ENCODE measurements at regions not wholly inside any gene's neighbourhood (a gene's known extent, or its start where the extent isn't known, plus 50 kb on each side); places are given as distances from the start of the nearest gene placed in this dataset.

- DNase-seq = no peak
Observed at GRCh38 chr4:14865031-14865366, 137.3 kb upstream of the CPEB2 start.

GRCh38 chr4:14865804-14866203 lies 136.5 kb upstream of the CPEB2 start:
- no peak for DNase-seq

GRCh38 chr4:14867847-14868246 lies 134.4 kb upstream of the CPEB2 start:
- DNase-seq = no peak

DNA sequence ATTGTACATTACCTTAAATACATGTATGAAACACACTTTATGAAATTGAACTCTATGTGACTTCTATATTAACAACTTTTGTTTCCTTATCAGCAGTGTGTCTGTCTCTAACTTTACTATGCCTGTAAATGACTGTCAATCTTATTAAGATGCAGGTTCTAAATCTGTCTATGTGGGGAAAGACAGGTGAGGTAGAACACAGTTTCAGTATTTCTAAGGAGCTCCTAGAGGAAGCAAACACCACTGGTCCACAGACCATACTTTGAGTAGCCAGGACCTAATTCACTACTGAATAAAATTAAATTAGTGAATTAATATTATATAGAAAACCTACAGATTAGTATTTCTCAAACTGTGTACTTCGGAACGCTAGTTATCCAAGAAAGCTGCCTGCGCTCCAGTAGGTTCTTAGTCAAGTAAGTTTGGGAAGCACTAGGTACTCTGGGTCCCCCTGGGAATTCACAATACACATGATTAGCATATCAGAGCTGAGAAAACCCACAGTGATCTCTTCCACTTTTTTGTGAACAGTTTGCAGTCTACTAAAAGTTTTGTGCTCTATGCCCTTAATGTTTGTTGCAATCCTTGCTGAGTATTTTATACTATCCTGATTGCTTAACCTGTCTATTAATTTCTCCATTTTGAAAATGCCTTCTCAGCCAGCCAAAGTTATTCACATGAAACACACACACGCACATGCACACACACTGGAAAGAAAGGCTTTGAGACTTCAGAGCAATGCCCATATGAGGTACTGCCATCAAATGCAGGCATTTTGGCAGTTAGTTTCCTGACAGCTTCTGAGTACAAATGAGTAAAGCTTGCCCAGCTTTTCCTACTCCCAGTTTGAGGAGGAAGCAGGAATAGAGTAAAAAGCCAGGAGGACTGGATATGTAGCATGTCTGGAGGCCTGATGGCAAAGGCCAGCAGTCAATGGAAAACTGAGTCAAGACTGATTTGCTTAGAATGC lies 133.6 kb upstream of the CPEB2 start:
- DNase-seq = no peak

GRCh38 chr4:14871676-14872430 lies 130.4 kb upstream of the CPEB2 start:
- peak in 1 of 2 experiments; percentile 9 for DNase-seq

DNA sequence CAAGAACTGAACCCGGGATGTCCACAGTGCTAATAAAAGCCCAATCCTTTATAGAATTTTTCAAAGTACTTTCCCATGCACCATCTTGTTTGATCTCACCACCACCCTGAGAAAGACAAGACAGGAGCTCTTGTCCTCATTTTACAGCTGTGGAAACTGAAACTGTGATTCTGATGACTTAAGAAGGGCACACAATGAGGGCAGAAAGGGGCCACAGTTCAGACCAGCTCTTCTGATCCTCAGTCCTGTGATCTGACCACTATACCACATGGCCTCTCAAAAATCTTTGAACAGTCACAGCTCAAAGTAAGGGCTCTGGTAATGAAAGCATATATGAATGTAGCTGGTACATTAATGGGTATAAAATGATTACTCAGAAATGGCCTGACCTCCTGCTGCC lies 127.3 kb upstream of the CPEB2 start:
- no peak for DNase-seq

DNA sequence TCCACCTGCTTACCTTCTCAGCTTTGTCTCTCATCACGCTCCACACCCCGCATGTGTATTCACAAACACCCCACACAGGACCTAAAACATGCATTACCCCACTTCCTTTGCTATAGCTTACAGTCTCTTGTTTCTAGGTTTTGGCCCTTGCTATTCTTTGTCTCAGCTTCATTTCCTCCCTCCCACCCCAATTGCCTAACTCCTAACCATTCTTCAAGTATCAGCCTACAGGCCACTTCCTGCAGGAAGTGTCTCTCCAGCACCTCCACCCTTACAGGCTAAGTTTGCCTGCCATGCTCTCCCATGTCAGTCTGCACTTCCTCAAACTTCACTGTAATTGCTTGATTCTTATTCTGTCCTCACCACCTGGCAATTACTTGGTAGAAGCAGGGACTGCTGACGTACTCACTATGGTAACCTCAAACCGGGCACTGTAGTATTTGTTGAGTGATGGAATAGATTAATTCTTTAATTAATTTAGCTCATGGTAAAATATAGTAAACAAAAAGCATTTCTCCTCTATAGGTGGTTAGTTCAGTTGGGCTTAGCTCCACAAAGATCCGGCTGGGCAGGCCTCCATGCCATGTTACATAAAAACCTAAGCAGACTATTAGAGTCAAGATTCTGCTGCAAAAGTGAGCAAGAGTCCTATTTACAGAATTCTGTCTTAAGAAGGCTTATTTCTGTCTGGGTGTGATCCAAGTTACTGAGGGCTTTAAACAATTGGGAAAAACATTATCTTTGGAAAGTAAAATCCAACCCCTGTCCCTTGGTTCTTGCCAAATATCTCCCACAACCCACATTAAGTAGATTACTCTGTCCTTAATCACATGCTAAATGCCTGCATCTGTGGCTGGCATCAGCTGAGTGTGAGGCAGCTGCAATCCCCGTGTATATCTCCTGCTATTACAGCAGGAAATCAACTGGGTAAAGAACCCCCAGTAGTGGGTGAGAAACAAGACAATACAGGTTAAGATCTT lies 124.7 kb upstream of the CPEB2 start:
- no peak for DNase-seq

DNA sequence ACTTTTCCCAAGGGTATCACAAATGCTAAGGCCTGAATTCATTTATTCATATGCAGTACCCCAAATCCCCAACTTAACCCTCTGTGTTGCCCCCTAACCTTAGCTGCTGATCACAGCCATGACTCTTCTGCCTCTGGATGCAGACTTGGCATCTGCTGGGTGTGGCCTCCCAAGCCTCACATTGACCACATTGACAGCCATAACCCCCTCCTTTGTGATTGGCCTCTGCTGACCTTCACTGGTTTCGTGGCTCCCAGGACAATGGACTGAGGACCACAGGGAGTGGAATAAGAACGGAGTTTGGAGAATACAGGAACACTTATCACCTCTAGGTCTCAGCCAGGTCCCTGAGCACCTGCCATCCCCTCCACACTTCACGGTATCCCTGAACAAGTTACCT lies 123.6 kb upstream of the CPEB2 start:
- DNase-seq = no peak

- DNase-seq = no peak
Observed at GRCh38 chr4:14879683-14880082, 122.6 kb upstream of the CPEB2 start.

GRCh38 chr4:14880805-14881204 lies 121.5 kb upstream of the CPEB2 start:
- no peak for DNase-seq

GRCh38 chr4:14883166-14883565 lies 119.1 kb upstream of the CPEB2 start:
- no peak for DNase-seq

DNA sequence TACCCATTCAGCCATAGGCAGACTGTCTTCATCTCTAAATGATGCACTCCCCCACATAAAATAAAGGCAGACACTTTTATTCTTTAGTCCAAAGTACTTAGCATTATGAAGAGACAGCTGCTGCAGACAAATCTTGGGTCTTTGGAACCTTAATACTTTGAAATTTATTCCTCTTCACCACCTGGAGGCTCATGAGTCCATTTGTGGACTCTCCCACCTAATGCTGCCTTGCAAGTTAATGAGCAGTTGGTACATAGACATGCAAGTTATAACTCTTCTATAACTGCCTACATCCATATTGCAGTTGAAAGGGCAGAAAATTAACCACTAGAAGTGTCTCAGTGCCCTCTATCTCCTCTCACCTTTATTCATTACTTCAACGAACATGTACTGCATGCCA lies 118.6 kb upstream of the CPEB2 start:
- DNase-seq = no peak

- DNase-seq = no peak
Observed at GRCh38 chr4:14887842-14888433, 114.3 kb upstream of the CPEB2 start.

DNA sequence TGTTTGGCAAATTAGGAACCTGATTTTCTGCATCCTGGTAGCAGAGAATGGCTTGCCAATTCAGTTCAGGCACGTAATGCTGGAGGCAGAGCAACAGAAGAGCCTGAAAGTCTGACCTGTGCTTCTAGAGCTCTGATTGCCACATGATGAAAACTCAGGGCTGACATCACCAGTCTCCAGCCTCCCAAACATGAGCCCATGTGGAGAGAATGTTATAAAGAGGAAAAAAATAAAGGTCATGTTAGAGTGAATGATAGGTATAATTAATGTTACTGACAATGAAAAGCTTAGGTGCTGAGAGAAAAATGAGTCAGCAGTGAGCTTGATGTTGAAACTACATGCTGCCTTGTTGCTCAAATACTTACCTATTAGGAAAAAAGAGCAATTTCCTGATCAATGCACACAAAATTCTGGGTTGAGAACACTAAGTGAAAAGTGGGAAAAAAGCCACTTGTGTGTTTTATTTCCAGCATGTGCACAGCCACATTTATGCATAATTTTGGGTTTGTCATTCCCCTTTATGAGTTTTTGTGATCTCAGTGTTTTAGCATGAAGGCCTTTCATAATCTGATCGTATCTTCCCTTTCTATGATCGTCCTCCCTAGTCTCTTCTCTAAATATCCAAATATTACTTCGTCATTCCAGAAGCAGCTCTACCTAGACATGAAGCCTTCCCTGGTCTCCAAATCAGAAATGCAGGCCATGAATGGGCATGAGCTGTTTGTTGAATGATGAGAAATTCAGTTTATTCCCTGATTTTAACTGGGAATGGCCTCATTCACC lies 113.3 kb upstream of the CPEB2 start:
- DNase-seq = no peak

DNA sequence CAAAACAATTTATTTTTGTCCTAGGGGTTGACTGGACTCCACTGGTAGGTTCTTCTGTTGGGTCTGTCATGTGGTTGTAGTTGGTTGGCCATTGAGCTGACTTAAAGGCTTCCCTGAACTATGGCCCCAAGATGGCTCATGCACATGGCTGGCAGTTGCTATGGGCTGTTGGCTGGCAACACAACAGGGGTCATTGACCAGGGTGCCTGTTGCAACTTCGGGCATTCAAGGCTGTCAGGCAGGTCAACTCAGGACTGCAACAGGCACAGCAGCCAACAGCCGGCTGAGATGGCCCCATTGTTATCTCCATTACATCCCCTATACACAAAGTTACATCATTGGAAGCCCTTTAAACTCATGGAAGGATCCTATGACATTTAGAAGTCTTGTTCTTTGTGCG lies 109.7 kb upstream of the CPEB2 start:
- DNase-seq = no peak

GRCh38 chr4:14893713-14894112 lies 108.6 kb upstream of the CPEB2 start:
- no peak for DNase-seq

DNA sequence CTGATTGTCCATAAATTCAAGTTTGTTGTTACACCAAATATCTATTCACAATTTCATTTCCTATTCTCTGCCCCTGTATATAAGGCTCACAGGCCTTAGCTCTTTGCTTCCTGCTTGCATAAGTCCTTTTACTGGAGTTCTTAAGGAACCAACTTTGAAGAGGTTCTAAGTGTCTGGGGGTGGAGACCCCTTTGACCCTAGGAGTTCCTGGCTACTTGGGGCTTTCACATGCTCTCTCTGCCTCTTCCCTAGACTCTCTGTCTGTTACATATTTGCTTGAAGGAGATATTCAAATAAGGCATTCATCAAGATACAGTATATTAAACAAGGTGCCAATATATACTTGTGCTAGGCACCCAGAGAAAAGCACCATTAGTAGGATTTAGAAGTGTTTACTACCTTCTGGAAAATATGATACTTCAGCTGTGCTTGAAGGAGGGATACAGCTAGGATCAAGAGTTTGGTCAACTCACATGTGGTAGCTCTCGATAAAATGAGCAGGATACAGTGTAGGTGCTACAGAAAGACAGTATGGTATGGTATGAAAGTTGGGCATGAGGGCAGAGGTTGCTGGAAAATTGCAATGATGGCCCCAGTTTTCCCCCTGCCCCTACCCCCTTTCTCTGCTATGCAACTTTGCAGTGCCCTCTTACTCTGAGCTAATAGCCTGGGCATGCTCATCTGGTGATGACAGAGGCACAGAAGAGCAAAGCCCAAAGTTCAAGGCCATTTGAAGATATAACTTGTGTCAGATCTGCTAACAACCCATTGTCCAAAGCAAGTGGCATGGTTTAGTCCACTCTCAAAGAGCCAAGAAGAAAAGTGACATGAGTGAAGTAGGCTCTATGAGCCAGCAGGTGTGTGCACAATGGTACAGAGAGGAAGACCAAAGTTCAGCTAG lies 107.6 kb upstream of the CPEB2 start:
- no peak for DNase-seq

- DNase-seq = no peak
Observed at GRCh38 chr4:14896656-14897175, 105.6 kb upstream of the CPEB2 start.

GRCh38 chr4:14897217-14897616 lies 105.1 kb upstream of the CPEB2 start:
- DNase-seq = no peak

DNA sequence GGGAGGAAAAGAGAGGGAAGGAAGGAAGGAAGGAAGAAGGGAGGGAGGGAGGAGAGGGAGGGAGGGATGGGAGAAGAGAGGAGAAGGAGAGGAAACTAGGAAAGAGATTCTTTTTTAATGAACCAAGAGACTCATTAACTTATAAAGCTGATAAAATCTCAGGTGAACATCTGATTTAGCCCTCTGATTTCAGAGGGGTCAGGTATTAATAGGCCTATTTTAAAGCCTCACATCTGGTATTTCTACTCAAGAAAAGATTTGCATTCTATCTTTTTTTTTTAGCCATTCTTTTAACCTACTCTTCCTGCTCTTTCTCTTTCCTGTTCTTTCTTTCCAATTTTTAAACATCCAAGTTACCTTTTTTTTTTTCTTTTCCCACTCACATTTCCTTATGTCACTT lies 103.3 kb upstream of the CPEB2 start:
- no peak for DNase-seq

Data from SW 1271 (cell line).